ENCODE measurements at regions not wholly inside any gene's neighbourhood (a gene's known extent, or its start where the extent isn't known, plus 50 kb on each side); places are given as distances from the start of the nearest gene placed in this dataset.
"Not testable (repeated sequence)": the region's sequence is repeated elsewhere in the genome, so short reads cannot be mapped to it uniquely, and the experiment has no call there.

DNA sequence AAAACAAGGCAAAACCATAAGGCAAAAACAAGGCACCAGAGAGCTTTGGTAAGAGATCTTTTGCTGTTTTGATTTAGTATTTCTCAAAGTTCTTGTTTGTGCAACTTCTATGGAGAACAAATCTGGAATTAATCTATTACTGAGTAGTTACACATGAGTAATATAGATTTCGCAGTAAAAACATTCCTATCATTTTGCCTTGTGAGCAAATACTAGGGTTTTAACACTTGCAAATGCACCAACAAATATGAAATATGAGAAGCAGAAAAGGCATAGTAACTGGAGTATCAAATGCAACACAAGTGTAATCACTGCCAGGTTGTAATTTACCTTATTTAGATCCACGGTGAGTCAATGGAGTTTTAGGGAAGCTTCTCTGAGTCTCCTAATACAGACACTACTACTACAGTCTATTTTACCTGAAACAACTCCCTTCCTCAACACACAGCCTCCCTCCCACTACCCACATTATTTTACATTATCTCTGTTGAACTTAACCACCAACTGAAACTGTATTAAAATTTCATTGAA is 324.1 kb downstream of the FLRT2 start:
- Mint-ChIP-seq H3K36me3 (no peaks in the 10 kb centered on the region), H3K27ac (no peak overlapping the region), H3K4me1 (no peaks in the 10 kb centered on the region), H3K4me3 (no peak overlapping the region), H3K27me3 (no peaks in the 10 kb centered on the region), H3K9me3 (peaks cover 0 to 4% (median 2%) of the 10 kb centered on the region in 3 donors)

DNA sequence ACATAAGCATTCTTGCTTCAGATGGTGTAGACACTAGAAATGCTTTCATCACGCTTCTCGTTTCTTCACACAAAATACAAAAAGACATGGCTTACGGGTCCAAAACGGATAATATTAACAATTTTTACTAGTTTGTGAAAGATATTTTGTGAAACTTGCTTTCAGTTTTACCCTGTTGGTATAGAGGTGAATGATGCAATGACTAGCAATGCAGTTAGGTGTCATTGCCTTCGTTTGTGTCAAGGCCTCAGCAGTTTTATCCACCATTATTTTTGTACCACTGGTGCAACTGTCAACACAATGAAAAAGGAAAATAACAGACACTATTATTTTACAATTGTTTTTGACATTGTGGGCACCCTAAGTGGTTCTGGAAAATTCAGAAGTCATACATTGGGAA is 323.0 kb downstream of the FLRT2 start:
- Mint-ChIP-seq H3K36me3 (no peaks in the 10 kb centered on the region), H3K27me3 (no peaks in the 10 kb centered on the region), H3K27ac (no peak overlapping the region), H3K4me3 (no peak overlapping the region), H3K9me3 (peaks cover 0 to 2% (median 0%) of the 10 kb centered on the region in 3 donors), H3K4me1 (no peaks in the 10 kb centered on the region)

DNA sequence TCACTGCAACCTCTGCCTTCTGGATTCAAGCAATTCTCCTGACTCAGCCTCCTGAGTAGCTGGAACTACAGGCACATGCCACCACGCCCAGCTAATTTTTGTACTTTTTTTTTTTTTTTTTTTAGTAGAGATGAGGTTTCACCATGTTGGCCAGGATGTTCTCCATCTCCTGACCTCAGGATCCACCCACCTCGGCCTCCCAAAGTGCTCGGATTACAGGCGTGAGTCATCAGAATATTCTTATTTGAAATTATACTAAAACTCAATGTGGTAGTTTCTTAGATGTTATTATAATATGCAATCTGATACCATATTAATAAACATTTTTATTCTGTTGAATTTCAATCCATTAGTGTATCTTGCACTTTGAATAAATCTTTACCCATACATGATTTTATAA is 322.2 kb downstream of the FLRT2 start:
- not testable (repeated sequence) for H3K27ac Mint-ChIP-seq, H3K4me1 Mint-ChIP-seq, H3K27me3 Mint-ChIP-seq, H3K4me3 Mint-ChIP-seq, H3K36me3 Mint-ChIP-seq, H3K9me3 Mint-ChIP-seq

DNA sequence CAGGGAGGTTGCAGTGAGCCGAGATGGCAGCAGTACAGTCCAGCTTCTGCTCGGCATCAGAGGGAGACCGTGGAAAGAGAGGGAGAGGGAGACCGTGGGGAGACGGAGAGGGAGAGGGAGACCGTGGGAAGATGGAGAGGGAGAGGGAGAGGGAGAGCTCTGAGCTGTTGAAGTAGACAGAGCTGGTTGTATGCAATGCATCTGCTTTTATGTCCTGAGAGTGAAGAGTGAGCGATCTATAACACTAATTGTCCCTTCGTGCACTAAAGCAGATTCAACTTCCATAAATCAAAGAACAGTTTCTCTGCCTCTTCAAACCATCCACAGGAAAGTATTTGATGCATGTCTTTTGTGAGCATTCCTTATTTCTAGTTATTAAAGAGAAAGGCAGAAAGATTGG is 300.6 kb downstream of the FLRT2 start:
- not testable (repeated sequence) for H3K9me3 Mint-ChIP-seq, H3K27me3 Mint-ChIP-seq, H3K4me1 Mint-ChIP-seq, H3K4me3 Mint-ChIP-seq, H3K36me3 Mint-ChIP-seq, H3K27ac Mint-ChIP-seq

DNA sequence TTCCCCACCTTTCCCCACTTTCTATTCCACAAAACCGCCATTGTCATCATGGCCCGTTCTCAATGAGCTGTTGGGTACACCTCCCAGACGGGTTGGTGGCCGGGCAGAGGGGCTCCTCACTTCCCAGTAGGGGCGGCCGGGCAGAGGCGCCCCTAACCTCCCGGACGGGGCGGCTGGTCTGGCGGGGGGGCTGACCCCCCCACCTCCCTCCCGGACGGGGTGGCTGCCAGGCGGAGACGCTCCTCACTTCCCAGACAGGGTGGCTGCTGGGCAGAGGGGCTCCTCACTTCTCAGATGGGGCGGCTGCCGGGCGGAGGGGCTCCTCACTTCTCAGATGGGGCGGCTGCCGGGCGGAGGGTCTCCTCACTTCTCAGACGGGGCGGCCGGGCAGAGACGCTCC is 299.7 kb downstream of the FLRT2 start:
- H3K27ac Mint-ChIP-seq, H3K36me3 Mint-ChIP-seq, H3K27me3 Mint-ChIP-seq, H3K4me3 Mint-ChIP-seq, H3K9me3 Mint-ChIP-seq, H3K4me1 Mint-ChIP-seq: not testable (repeated sequence)

DNA sequence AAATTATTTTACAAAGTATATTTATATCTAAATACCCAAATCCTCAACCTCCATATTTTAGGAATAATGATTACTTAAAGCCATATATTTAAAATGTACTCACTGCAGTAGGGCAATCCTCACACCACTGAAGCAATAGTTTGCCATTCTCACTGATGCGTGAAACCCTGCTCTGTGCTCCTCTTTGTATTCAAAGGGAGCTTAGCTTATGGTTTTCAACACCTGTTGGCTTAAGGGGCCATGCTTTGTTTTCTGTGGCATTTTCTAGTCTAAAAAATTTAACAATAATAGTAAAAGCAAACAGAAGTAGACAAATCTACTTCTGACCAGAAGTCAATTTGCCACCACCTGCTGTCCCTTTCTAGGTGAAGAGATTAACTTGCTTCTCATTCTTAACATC is 294.6 kb downstream of the FLRT2 start:
- Mint-ChIP-seq H3K9me3 (no peaks in the 10 kb centered on the region), H3K27me3 (no peaks in the 10 kb centered on the region), H3K4me1 (no peaks in the 10 kb centered on the region), H3K27ac (no peak overlapping the region), H3K36me3 (peaks cover 2% of the 10 kb centered on the region), H3K4me3 (no peak overlapping the region)

DNA sequence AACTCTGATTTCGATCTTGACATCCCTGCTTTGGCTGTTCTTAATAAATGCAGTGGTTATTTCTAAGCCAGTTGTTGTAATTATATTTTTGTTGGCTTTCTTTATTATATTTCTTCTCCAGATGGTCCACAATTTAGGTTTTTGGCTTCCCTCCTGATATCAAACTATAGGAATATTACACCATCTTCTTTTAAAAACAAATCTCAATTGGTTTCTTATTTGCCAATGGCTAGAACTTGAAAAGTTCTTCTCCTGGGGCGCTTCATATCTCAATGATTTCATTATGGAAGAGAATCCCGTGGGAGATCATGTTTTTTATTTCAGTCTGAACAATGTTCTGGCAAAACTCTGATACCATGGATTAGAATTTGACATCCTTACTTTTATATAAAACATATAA is 292.3 kb downstream of the FLRT2 start:
- Mint-ChIP-seq H3K9me3 (no peaks in the 10 kb centered on the region), H3K36me3 (peaks cover 2% of the 10 kb centered on the region), H3K27me3 (no peaks in the 10 kb centered on the region), H3K4me3 (no peak overlapping the region), H3K4me1 (no peaks in the 10 kb centered on the region), H3K27ac (no peak overlapping the region)

DNA sequence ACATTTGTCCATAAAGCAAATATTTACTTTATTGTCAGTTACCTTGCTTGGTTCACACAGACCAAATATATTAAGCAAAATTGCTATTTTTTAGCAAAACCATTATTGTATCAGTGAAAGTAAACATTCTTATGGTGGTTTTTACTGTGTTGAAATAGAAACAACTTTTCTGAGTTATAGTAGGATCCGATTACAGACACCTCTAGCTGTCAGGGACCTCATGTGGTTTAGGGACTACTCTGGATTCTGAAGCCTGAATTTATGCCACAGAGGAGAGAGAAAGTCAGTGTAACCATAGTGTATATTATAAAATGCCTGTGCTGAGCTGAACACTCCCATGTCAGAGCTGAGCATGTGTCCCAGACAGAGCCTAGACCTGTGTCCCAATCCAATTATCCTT is 287.5 kb downstream of the FLRT2 start:
- H3K36me3 Mint-ChIP-seq = peaks cover 2% of the 10 kb centered on the region

DNA sequence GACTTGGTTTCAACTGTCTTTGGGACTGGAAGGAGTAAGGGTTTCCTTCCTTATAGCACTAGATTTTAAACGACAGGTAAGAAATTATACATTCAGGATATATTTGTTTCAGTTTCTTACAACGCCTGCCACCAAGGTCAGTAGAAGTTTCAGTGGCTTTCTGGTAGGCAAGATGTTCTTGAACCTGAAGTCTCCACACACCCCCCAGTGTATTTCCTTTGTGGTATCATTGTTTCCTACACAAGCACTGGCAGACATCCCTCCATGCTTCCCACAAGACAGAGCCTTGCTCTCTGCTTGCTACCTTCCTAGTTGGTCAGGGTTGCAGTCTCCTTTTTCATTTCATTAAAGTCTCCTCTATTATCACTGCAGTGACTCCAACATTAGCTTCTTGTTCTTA is 283.1 kb downstream of the FLRT2 start:
- peaks cover 0 to 2% (median 0%) of the 10 kb centered on the region in 3 donors for H3K4me1 Mint-ChIP-seq
- H3K9me3 Mint-ChIP-seq = peaks cover 0 to 5% (median 0%) of the 10 kb centered on the region in 3 donors
- H3K27me3 Mint-ChIP-seq = no peaks in the 10 kb centered on the region
- no peak overlapping the region for H3K4me3 Mint-ChIP-seq
- H3K27ac Mint-ChIP-seq = no peak overlapping the region
- no peaks in the 10 kb centered on the region for H3K36me3 Mint-ChIP-seq

More for the DNA sequence above, 287.5 kb downstream of the FLRT2 start:
- no peaks in the 10 kb centered on the region for H3K4me1 Mint-ChIP-seq
- no peak overlapping the region for H3K27ac Mint-ChIP-seq
- H3K27me3 Mint-ChIP-seq = no peaks in the 10 kb centered on the region
- H3K4me3 Mint-ChIP-seq = no peak overlapping the region
- H3K9me3 Mint-ChIP-seq = no peaks in the 10 kb centered on the region

DNA sequence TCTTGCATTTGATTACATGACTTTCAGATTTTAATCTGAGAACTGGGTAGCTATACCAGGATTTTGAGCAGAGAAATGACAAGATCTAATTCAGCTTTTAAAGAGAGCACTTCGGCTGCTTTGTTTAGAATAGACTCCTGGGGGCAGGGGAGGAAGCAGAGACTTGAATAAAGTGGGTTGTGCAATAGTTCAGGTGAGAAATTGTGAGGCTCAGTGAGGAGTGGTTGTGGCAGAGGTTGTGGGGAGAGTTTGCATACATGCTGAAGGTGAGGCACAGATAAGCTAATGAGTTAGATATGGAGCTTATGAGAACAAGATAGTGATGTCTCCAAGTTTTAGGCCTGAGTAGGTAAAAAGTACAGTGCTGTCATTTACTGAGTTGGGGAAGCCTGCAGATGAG is 281.4 kb downstream of the FLRT2 start:
- no peak overlapping the region for H3K27ac Mint-ChIP-seq
- no peaks in the 10 kb centered on the region for H3K36me3 Mint-ChIP-seq
- H3K4me1 Mint-ChIP-seq = peaks cover 0 to 2% (median 0%) of the 10 kb centered on the region in 3 donors
- no peaks in the 10 kb centered on the region for H3K27me3 Mint-ChIP-seq
- H3K4me3 Mint-ChIP-seq = no peak overlapping the region
- H3K9me3 Mint-ChIP-seq = peaks cover 0 to 5% (median 4%) of the 10 kb centered on the region in 3 donors

DNA sequence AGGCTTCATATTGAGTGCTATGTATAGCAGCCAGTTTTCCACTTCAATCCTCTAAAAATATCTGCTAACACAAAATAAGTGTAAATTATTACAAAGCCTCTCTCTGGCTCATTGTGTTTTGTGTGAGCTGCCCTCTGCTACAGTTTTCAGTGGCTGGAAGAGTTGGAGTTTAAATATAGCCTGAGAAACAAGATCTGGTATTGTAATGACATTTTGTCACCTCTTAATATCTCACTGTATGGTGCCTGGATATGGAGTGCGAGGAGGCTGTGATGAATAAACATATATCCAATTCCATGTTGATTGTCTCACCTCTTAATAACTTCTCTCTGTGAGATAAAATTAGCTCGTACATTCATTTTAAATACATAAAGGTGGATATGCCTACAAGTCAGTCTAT is 269.7 kb downstream of the FLRT2 start:
- Mint-ChIP-seq H3K4me3 (no peak overlapping the region), H3K9me3 (peaks cover 7% of the 10 kb centered on the region in 3 donors), H3K27ac (no peak overlapping the region), H3K4me1 (no peaks in the 10 kb centered on the region), H3K27me3 (no peaks in the 10 kb centered on the region), H3K36me3 (no peaks in the 10 kb centered on the region)

DNA sequence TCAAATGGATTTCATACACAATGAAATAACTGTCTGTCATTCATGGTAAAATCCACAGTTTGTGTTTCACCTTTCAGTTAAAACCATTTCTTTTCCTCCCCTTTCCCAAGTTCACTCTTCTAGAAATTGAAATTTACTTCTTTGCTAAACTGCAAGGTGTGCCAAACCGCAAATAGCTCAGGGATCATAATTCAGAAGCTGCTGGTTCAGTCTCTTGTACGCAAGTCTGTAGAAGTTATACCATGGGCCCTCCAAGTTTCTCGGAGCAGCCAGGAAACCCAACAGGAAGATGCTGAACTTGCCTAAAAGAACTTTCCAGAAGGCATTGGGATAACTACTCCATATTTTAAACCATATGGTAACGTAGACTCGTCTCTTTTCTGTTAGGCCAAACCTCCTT is 268.9 kb downstream of the FLRT2 start:
- H3K4me1 Mint-ChIP-seq = no peaks in the 10 kb centered on the region

DNA sequence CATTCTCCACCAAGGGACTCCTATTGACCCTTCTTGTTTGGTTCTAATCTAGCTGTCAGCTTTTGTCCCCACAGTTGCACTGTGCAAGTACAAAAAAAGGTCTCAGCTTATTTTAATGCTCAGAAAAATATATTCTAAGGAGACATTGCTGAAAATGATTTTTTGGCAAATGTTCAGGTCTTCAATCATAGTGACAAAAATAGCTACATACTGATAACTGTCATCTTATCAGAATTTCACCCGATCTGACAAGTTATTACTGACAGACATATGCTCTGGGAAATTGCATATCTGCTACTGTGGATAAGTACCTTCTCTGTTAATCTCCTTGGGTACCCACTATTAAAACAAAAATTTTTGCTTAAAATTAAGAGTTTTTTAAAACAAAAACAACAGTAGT is 263.6 kb downstream of the FLRT2 start:
- no peaks in the 10 kb centered on the region for H3K36me3 Mint-ChIP-seq
- H3K4me3 Mint-ChIP-seq = no peak overlapping the region
- no peaks in the 10 kb centered on the region for H3K4me1 Mint-ChIP-seq
- no peak overlapping the region for H3K27ac Mint-ChIP-seq
- H3K27me3 Mint-ChIP-seq = no peaks in the 10 kb centered on the region
- H3K9me3 Mint-ChIP-seq = peaks cover 0 to 6% (median 2%) of the 10 kb centered on the region in 3 donors

More for the DNA sequence above, 268.9 kb downstream of the FLRT2 start:
- H3K27me3 Mint-ChIP-seq = no peaks in the 10 kb centered on the region
- H3K27ac Mint-ChIP-seq = no peak overlapping the region
- no peaks in the 10 kb centered on the region for H3K36me3 Mint-ChIP-seq
- no peak overlapping the region for H3K4me3 Mint-ChIP-seq
- peaks cover 0 to 4% (median 2%) of the 10 kb centered on the region in 3 donors for H3K9me3 Mint-ChIP-seq

DNA sequence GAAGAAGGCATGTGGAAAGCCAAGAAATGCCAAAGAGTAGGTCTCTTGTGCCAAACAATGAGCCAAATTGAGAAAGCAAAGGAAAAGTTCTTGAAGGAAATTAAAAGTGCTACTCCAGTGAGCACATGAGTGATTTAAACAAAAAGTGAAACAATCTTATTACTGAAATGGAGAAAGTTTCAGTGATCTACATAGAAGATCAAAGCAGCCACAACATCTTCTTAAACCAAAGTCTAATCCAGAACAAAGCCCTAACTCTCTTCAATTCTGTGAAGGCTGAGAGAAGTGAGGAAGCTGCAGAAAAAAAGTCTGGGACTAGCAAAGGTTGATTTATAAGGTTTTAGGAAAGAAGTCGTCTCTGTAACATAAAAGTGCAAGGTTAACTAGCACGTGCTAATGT is 259.6 kb downstream of the FLRT2 start:
- Mint-ChIP-seq H3K4me1 (no peaks in the 10 kb centered on the region), H3K36me3 (no peaks in the 10 kb centered on the region), H3K4me3 (no peak overlapping the region), H3K9me3 (peaks cover 0 to 6% (median 2%) of the 10 kb centered on the region in 3 donors), H3K27me3 (no peaks in the 10 kb centered on the region), H3K27ac (no peak overlapping the region)

DNA sequence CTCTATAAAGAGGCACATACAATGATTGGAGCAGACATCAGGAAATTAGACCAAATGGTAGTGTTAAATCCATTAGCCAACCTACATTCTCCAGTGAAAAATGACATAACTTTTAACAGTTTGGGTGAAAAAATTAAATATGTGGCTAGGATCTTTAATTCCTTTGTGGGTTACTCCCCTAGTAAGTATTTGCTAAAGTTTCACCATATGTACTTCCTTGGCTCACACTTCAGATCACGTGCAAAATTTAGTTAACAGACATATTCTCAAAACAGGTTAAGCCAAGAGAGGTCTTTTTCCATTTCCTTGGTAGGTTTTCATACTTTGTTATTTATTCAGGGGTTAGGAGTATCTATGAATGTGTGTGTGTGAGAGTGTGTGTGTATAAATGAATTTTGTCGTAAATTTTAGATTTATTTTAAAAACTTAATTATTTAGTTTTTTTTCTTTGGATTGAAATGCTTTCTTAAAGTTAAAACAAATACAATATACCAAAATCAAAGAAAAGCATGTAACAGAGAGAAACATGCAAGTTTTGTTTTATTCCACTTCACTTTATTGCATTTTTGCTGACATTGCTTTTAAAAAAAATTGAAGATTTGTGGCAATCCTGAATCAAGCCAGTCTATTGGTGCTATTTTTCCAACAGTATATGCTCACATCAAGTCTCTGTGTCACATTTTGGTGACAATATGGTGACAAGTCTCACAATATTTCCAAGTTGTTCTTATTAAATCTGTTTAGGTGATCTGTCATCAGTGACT is 258.7 kb downstream of the FLRT2 start:
- Mint-ChIP-seq H3K27ac (no peak overlapping the region), H3K36me3 (no peaks in the 10 kb centered on the region), H3K9me3 (peaks cover 0 to 6% (median 2%) of the 10 kb centered on the region in 3 donors), H3K4me1 (no peaks in the 10 kb centered on the region), H3K4me3 (no peak overlapping the region), H3K27me3 (no peaks in the 10 kb centered on the region)

DNA sequence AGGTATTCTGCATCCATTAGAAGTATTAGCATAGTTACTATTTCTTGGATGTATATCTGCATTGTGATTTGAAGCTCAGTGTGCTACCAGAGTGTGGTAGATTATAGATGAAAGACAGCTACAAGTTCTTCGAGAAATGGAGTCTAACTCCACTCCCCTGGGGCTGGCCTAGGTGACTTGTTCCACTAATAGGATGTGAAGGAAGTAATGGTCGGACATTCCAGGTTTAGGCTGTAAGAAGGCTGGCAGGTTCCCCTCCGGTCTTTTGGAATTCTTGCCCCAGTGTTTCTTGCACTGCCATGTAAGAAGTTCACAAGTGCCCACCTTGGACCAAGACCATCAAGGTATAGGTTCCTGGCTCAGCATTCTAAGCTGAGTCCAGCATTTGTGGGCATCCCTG is 236.4 kb downstream of the FLRT2 start:
- H3K9me3 Mint-ChIP-seq = peaks cover 0 to 2% (median 1%) of the 10 kb centered on the region in 3 donors
- no peaks in the 10 kb centered on the region for H3K27me3 Mint-ChIP-seq
- no peaks in the 10 kb centered on the region for H3K4me1 Mint-ChIP-seq
- H3K4me3 Mint-ChIP-seq = no peak overlapping the region
- no peak overlapping the region for H3K27ac Mint-ChIP-seq
- peaks cover 4% of the 10 kb centered on the region for H3K36me3 Mint-ChIP-seq
